Activated CD4-positive, alpha-beta memory T cell treated with anti-CD3 and anti-CD28 coated beads for 36 hours (primary cell): ENCODE measurements at regions not wholly inside any gene's neighbourhood (a gene's known extent, or its start where the extent isn't known, plus 50 kb on each side); places are given as distances from the start of the nearest gene placed in this dataset.

Experiments used
- CTCF ChIA-PET: fragments of 350-600 bp; sonication (Branson Sonifier 250); formaldehyde crosslinking; loops from one replicate; lab custom pipeline; 2021; ENCODE audit warnings: antibody characterized with exemption, inconsistent platforms; lab: Charles Lee
- POLR2A ChIA-PET: fragments of 350-600 bp; sonication (Branson Sonifier 250); formaldehyde crosslinking; loops from one replicate; lab custom pipeline; 2021; ENCODE audit warnings: antibody characterized with exemption; lab: Charles Lee
- DNase-seq: peaks from one replicate; pipeline ENCODE4 v3.0.0-alpha.2; 2020
- H3K27ac Mint-ChIP-seq: one replicate; pipeline ENCODE4 v1.8.0; 2021; ENCODE audit warnings: mixed read lengths
- H3K27me3 Mint-ChIP-seq: one replicate; pipeline ENCODE4 v1.8.0; 2021; ENCODE audit warnings: mixed read lengths
- H3K36me3 Mint-ChIP-seq: one replicate; pipeline ENCODE4 v1.8.0; 2021; ENCODE audit warnings: mixed read lengths
- H3K4me1 Mint-ChIP-seq: one replicate; pipeline ENCODE4 v1.8.0; 2021; ENCODE audit warnings: low read depth, mixed read lengths
- H3K4me3 Mint-ChIP-seq: one replicate; pipeline ENCODE4 v1.8.0; 2021; ENCODE audit warnings: mild to moderate bottlenecking, mixed read lengths
- H3K9me3 Mint-ChIP-seq: one replicate; pipeline ENCODE4 v1.8.0; 2021; ENCODE audit warnings: mixed read lengths
- intact Hi-C: fragments of 100-400 bp; cut with micrococcal nuclease; formaldehyde crosslinking; loops from one replicate; pipeline ENCODE4 v1.15.1; 2023

- CTCF ChIA-PET, result no interaction called here
- Mint-ChIP-seq H3K4me3 (no peak overlapping the region), H3K9me3 (peaks cover 2% of the 10 kb centered on the region), H3K36me3 (no peaks in the 10 kb centered on the region), H3K27me3 (no peaks in the 10 kb centered on the region), H3K4me1 (no peaks in the 10 kb centered on the region), H3K27ac (no peak overlapping the region)
- POLR2A ChIA-PET, result no interaction called here
- intact Hi-C loops, result loop anchor here (10.0 kb wide), 1 partner anchor 65 kb away; no protein-coding TSS in a partner anchor
- no peak for DNase-seq
These were observed 809.6 kb downstream of the PDHA2 start for GRCh38 chr4:96649536-96649935.

DNA sequence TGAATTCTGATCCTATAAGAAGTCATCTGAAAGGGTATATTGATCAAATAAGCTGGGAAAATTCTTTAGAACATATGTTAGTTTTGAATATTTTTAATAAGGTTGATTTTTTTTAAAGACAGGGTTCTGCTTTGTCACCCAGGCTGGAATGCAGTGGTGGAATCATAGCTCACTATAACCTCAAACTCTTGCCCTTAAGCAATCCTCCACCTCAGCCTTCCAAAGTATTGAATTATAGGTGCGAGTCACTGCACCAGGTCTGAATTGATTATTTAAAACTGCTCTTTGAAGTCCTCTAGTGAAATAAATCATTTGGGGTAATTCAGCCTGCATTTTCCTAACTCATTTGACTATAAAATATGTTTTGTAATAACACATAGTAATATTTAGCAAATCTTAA is 812.3 kb downstream of the PDHA2 start:
- ChIA-PET POLR2A (no interaction called here), CTCF (no interaction called here)
- Mint-ChIP-seq H3K4me1 (no peaks in the 10 kb centered on the region), H3K4me3 (no peak overlapping the region), H3K36me3 (no peaks in the 10 kb centered on the region), H3K27ac (no peak overlapping the region), H3K27me3 (no peaks in the 10 kb centered on the region), H3K9me3 (peaks cover 2% of the 10 kb centered on the region)
- DNase-seq, result no peak
- intact Hi-C loops, result no loop called here

GRCh38 chr4:96652821-96653220 is 812.9 kb downstream of the PDHA2 start:
- no peaks in the 10 kb centered on the region for H3K27me3 Mint-ChIP-seq
- no peak overlapping the region for H3K27ac Mint-ChIP-seq
- intact Hi-C loops, result no loop called here
- no peak for DNase-seq
- no peaks in the 10 kb centered on the region for H3K36me3 Mint-ChIP-seq
- H3K4me1 Mint-ChIP-seq, result no peaks in the 10 kb centered on the region
- peaks cover 2% of the 10 kb centered on the region for H3K9me3 Mint-ChIP-seq
- ChIA-PET POLR2A (no interaction called here), CTCF (no interaction called here)
- no peak overlapping the region for H3K4me3 Mint-ChIP-seq

DNA sequence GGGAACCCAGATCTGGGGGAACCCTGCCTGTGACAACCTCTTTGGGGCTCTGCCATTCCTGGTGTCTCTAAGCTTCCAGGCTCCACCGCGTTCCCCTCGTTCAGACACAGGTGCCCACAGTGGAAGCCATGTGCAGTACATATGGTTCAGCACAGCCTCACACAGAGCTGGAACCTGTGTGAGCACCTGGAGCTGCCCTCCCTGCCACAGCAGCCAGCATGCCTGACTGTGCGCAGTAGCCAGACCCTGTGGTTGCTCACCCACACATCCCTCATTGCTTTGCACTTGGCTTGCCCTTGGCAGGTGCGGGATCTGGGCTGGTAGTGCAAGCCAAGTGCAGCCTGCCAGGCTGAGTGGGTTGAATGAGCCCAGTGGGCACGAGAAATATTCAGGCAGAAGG is 814.2 kb downstream of the PDHA2 start:
- H3K4me1 Mint-ChIP-seq, result no peaks in the 10 kb centered on the region
- CTCF ChIA-PET, result no interaction called here
- intact Hi-C loops, result no loop called here
- POLR2A ChIA-PET, result no interaction called here
- peaks cover 2% of the 10 kb centered on the region for H3K9me3 Mint-ChIP-seq
- no peaks in the 10 kb centered on the region for H3K36me3 Mint-ChIP-seq
- no peak overlapping the region for H3K27ac Mint-ChIP-seq
- DNase-seq, result no peak
- no peaks in the 10 kb centered on the region for H3K27me3 Mint-ChIP-seq
- H3K4me3 Mint-ChIP-seq, result no peak overlapping the region

DNA sequence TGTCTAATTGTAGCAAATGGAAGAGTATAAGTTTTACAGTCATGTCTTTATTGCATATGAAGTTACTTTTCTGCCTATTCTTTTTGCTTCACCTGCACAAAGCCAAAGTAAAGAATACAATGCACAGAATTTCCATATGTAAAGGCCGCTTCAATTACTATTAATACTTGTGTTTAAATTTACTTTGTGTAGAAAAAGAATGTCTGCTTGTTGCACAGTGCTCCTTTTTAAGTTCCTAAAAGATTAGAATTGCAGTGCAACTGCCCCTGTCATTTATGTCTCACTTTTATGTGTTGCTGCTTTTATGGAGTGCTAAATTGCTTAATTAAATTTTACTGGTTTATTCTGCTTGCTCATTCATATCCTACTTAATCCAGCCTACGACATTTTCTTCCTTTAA is 830.5 kb downstream of the PDHA2 start:
- no peaks in the 10 kb centered on the region for H3K9me3 Mint-ChIP-seq
- no peaks in the 10 kb centered on the region for H3K36me3 Mint-ChIP-seq
- intact Hi-C loops, result no loop called here
- ChIA-PET POLR2A (no interaction called here), CTCF (no interaction called here)
- no peak overlapping the region for H3K4me3 Mint-ChIP-seq
- no peak overlapping the region for H3K27ac Mint-ChIP-seq
- no peak for DNase-seq
- no peaks in the 10 kb centered on the region for H3K4me1 Mint-ChIP-seq
- no peaks in the 10 kb centered on the region for H3K27me3 Mint-ChIP-seq

DNA sequence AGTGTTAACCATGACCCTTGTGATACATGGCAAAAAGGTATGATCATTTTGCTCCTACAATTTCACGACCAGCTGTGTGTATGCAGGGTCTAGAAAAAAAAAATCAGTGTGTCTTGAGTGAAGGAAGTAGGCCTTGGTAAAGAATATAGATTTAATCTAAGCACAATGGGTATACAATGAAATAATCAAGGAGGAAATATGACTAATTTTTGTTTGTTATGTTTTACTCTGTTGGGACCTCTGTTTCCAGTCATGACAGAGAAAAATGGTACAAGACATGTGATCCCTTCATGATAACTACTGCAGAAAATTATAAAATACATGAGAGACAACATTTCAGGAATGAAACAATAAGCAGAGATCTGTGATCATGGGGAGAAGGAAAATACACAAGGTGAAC is 835.5 kb downstream of the PDHA2 start:
- DNase-seq, result no peak
- no peaks in the 10 kb centered on the region for H3K27me3 Mint-ChIP-seq
- CTCF ChIA-PET, result no interaction called here
- H3K27ac Mint-ChIP-seq, result no peak overlapping the region
- H3K4me1 Mint-ChIP-seq, result no peaks in the 10 kb centered on the region
- peaks cover 2% of the 10 kb centered on the region for H3K9me3 Mint-ChIP-seq
- H3K36me3 Mint-ChIP-seq, result no peaks in the 10 kb centered on the region
- POLR2A ChIA-PET, result no interaction called here
- H3K4me3 Mint-ChIP-seq, result no peak overlapping the region
- intact Hi-C loops, result no loop called here

DNA sequence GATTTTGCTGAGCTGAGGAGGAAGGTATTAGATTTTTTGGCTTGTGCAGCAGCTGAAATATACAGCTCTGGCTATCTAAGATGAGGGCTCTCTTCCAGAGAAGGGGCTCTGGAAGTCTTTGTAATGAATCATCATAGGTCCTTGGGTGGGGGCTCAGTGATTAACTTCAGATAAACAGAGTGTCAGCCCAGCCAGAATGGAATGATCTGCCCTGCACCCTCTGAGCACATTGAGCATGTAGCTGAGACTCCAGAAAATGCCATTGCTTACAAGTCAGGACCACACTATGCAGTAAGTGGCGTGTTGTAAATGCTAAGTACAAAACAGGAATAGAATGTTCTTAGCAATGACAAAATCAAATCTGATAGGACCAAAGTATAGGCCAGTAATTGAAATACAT is 836.0 kb downstream of the PDHA2 start:
- Mint-ChIP-seq H3K4me1 (no peaks in the 10 kb centered on the region), H3K9me3 (peaks cover 2% of the 10 kb centered on the region), H3K4me3 (no peak overlapping the region), H3K27me3 (no peaks in the 10 kb centered on the region), H3K36me3 (no peaks in the 10 kb centered on the region), H3K27ac (no peak overlapping the region)
- CTCF ChIA-PET, result no interaction called here
- intact Hi-C loops, result no loop called here
- POLR2A ChIA-PET, result no interaction called here
- no peak for DNase-seq

GRCh38 chr4:96676754-96677435 is 837.0 kb downstream of the PDHA2 start:
- CTCF ChIA-PET, result no interaction called here

DNA sequence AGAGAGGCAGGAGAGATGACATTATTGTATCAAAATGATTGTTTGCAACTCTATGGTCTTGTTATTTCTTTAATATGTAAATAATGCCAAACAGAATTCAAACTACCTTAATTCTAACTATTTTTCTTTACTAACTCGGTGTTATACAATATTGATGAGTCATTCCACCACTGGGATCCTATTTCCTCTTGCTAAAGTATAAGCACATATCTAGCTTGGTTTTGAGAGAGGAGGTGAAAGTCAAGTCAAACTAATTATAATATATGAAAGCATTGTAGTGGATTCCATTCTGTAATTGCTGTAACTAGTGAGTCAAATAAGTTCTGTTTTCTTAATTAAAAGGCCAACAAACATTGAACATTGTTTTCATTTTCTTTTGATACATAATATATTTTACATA is 837.6 kb downstream of the PDHA2 start:
- no peaks in the 10 kb centered on the region for H3K36me3 Mint-ChIP-seq
- no peak overlapping the region for H3K27ac Mint-ChIP-seq
- CTCF ChIA-PET, result no interaction called here

More at GRCh38 chr4:96676754-96677435, 837.0 kb downstream of the PDHA2 start:
- intact Hi-C loops, result no loop called here
- Mint-ChIP-seq H3K9me3 (peaks cover 2% of the 10 kb centered on the region), H3K27ac (no peak overlapping the region), H3K4me3 (no peak overlapping the region), H3K4me1 (no peaks in the 10 kb centered on the region), H3K36me3 (no peaks in the 10 kb centered on the region), H3K27me3 (no peaks in the 10 kb centered on the region)
- no peak for DNase-seq
- POLR2A ChIA-PET, result no interaction called here

GRCh38 chr4:96681218-96681617 is 841.3 kb downstream of the PDHA2 start:
- H3K9me3 Mint-ChIP-seq, result peaks cover 10% of the 10 kb centered on the region
- no peak overlapping the region for H3K4me3 Mint-ChIP-seq
- no peak for DNase-seq
- ChIA-PET CTCF (no interaction called here), POLR2A (no interaction called here)
- intact Hi-C loops, result no loop called here
- no peak overlapping the region for H3K27ac Mint-ChIP-seq
- H3K4me1 Mint-ChIP-seq, result no peaks in the 10 kb centered on the region
- H3K27me3 Mint-ChIP-seq, result no peaks in the 10 kb centered on the region
- no peaks in the 10 kb centered on the region for H3K36me3 Mint-ChIP-seq

More for the DNA sequence above, 837.6 kb downstream of the PDHA2 start:
- Mint-ChIP-seq H3K4me1 (no peaks in the 10 kb centered on the region), H3K27me3 (no peaks in the 10 kb centered on the region), H3K9me3 (peaks cover 2% of the 10 kb centered on the region), H3K4me3 (no peak overlapping the region)
- DNase-seq, result no peak
- POLR2A ChIA-PET, result no interaction called here
- intact Hi-C loops, result no loop called here

- no peaks in the 10 kb centered on the region for H3K4me1 Mint-ChIP-seq
- POLR2A ChIA-PET, result no interaction called here
- no peaks in the 10 kb centered on the region for H3K36me3 Mint-ChIP-seq
These were observed 845.8 kb downstream of the PDHA2 start for GRCh38 chr4:96685691-96686090.

DNA sequence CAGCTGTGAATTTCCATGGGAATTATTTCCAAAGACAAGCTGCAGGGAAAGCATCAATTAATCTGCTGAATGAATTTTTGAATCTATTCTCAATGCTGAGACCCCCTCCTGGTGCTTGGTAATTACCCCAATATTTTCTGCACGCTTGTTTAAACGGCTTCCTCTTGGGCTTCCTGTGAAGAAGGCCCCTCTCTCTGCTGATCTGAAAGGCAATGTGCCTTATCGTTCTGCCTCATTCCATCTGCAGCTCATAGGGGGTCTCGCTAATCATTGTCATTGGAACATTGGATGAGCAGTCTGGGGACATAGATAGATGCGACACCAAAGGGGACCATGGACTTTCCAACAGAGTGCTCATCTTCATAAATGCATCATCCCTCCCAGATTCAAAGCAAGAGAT is 851.6 kb downstream of the PDHA2 start:
- H3K4me3 Mint-ChIP-seq, result no peak overlapping the region
- no peaks in the 10 kb centered on the region for H3K36me3 Mint-ChIP-seq
- no peaks in the 10 kb centered on the region for H3K27me3 Mint-ChIP-seq
- no peak for DNase-seq
- no peak overlapping the region for H3K27ac Mint-ChIP-seq
- H3K9me3 Mint-ChIP-seq, result peaks cover 7% of the 10 kb centered on the region
- intact Hi-C loops, result no loop called here
- ChIA-PET CTCF (no interaction called here), POLR2A (no interaction called here)
- no peaks in the 10 kb centered on the region for H3K4me1 Mint-ChIP-seq

More at GRCh38 chr4:96685691-96686090, 845.8 kb downstream of the PDHA2 start:
- Mint-ChIP-seq H3K9me3 (peaks cover 10% of the 10 kb centered on the region), H3K27me3 (no peaks in the 10 kb centered on the region), H3K4me3 (no peak overlapping the region), H3K27ac (no peak overlapping the region)
- DNase-seq, result no peak
- CTCF ChIA-PET, result no interaction called here
- intact Hi-C loops, result no loop called here

GRCh38 chr4:96698831-96699230 is 858.9 kb downstream of the PDHA2 start:
- no peaks in the 10 kb centered on the region for H3K27me3 Mint-ChIP-seq
- H3K27ac Mint-ChIP-seq, result no peak overlapping the region
- no peaks in the 10 kb centered on the region for H3K4me1 Mint-ChIP-seq
- no peak for DNase-seq
- peaks cover 3% of the 10 kb centered on the region for H3K9me3 Mint-ChIP-seq
- no peak overlapping the region for H3K4me3 Mint-ChIP-seq
- ChIA-PET CTCF (no interaction called here), POLR2A (no interaction called here)
- intact Hi-C loops, result no loop called here
- no peaks in the 10 kb centered on the region for H3K36me3 Mint-ChIP-seq
